ENCODE measurements at regions not wholly inside any gene's neighbourhood (a gene's known extent, or its start where the extent isn't known, plus 50 kb on each side); places are given as distances from the start of the nearest gene placed in this dataset.

DNA sequence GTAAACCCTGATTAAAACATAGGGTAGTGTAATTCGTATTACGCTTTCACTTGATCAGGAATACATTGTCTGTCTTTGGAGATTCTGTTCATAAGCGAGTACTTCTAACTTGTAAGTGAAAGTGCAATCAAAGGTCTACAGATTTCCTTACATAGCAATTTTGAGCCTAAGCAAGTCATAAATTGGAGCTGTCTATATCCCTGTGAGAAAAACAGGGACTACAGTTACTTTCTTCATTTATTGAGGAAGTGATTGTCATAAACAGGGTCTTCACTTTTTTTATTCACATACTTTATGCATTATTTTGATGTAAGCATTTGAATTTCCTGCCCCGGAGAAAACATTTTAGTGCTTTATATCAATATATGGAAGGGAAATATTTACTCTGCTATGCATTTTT, 670.4 kb downstream of the CBLN2 start:
- no peak for DNase-seq (ENCODE audit: low read depth)

DNA sequence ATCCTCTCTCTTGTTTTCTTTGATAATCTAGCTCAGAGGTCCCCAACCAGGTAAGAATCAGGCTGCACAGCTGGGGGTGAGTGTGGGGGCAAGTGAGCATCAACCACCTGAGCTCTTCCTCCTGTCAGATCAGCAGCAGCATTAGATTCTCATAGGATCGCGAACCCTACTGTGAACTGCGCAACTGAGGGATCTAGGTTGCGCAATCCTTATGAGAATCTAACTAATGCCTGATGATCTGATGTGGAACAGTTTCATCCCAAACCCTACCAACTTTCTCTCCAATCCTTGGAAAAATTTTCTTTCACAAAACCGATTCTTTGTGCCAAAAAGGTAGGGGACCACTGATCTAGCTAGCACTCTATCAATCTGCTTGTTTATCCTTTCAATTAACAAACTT, 678.3 kb downstream of the CBLN2 start:
- H3K4me3 ChIP-seq (ENCODE audit: low read depth, low read length), result no peak overlapping the region
- TF ChIP-seq, protein P1, sequence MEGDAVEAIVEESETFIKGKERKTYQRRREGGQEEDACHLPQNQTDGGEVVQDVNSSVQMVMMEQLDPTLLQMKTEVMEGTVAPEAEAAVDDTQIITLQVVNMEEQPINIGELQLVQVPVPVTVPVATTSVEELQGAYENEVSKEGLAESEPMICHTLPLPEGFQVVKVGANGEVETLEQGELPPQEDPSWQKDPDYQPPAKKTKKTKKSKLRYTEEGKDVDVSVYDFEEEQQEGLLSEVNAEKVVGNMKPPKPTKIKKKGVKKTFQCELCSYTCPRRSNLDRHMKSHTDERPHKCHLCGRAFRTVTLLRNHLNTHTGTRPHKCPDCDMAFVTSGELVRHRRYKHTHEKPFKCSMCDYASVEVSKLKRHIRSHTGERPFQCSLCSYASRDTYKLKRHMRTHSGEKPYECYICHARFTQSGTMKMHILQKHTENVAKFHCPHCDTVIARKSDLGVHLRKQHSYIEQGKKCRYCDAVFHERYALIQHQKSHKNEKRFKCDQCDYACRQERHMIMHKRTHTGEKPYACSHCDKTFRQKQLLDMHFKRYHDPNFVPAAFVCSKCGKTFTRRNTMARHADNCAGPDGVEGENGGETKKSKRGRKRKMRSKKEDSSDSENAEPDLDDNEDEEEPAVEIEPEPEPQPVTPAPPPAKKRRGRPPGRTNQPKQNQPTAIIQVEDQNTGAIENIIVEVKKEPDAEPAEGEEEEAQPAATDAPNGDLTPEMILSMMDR (IDR thresholded peaks at IDR 0.05; ENCODE audit: insufficient read depth, low read depth, low read length, missing control alignments), result no peak
- no peak for DNase-seq (ENCODE audit: low read depth)

More for the DNA sequence above, 670.4 kb downstream of the CBLN2 start:
- H3K4me3 ChIP-seq (ENCODE audit: low read depth, low read length), result no peak overlapping the region
- TF ChIP-seq, protein P1 (IDR thresholded peaks at IDR 0.05; ENCODE audit: insufficient read depth, low read depth, low read length, missing control alignments), result no peak

DNA sequence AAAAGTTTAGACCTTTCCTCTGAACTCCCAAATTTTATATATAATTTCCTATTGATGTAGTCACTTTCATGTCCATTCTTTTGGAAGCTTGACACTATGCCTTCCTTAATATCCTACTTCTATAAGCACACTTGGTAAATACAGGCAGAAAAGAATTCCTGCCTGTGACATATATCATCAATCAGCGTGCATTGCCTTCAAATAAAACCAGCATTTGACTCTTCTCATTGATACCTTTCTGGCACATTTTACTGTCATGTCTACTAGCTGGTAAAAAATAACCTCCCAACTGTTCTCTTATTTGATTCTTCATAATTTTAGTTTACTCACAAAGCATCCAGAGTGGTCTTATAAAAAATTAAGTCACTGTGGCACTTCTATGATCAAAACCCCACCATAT, 693.5 kb downstream of the CBLN2 start:
- no peak overlapping the region for H3K4me3 ChIP-seq (ENCODE audit: low read depth, low read length)
- no peak for DNase-seq (ENCODE audit: low read depth)
- TF ChIP-seq, protein P1 (IDR thresholded peaks at IDR 0.05; ENCODE audit: insufficient read depth, low read depth, low read length, missing control alignments), result no peak

DNA sequence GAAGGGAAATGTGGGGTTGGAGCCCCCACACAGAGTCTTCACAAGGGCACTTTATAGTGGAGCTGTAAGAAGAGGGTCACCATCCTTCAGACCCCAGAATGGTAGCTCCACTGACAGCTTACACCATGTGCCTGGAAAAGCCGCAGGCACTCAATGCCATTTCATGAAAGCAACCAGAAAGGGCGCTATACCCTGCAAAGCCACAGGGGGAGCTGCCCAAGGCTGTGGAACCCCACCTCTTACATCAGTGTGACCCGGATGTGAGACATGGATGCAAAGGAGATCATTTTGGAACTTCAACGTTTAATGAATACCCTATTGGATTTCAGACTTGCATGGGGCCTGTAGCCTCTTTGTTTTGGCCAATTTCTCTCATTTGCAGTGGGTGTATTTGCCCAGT, 694.7 kb downstream of the CBLN2 start:
- H3K4me3 ChIP-seq (ENCODE audit: low read depth, low read length), result no peak overlapping the region
- DNase-seq (ENCODE audit: low read depth), result no peak
- TF ChIP-seq, protein P1 (IDR thresholded peaks at IDR 0.05; ENCODE audit: insufficient read depth, low read depth, low read length, missing control alignments), result no peak

DNA sequence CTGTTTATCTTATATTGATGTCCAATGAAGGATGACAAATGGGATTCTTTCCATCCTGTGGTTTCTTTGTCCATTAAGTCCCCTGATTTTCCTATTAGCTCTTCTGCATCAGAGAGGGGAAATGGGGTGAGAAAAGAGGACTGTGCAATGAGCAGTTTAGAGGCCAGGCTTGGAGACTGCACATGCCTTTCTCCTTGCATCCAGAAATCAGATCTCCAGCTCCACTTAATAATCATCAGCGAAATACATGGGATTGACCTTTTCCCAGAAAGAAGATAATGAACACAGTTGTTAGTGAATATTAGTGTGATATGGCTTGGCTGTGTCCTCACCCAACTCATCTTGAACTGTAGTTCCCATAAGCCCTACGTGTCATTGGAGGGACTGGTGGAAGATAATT, 697.4 kb downstream of the CBLN2 start:
- no peak for DNase-seq (ENCODE audit: low read depth)
- TF ChIP-seq, protein P1 (IDR thresholded peaks at IDR 0.05; ENCODE audit: insufficient read depth, low read depth, low read length, missing control alignments), result no peak
- H3K4me3 ChIP-seq (ENCODE audit: low read depth, low read length), result no peak overlapping the region

DNA sequence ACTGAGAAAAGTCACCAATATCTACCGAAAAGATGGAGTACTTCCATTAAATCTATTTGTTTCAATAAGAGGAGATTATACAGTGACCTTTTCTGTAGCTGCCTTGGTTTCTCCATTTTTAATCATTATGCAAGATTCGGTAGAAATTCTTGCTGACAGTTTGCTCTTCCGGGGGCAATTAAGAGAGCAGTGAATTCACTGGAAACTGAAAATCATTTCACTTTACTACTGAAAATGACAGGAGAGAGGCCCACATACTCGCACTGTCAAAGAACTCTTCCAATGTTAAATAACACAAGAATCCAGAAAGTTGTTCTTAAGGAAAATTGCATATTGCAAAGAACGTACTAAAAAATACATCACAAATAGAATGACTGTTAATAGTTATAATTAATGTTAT, 699.3 kb downstream of the CBLN2 start:
- DNase-seq (ENCODE audit: low read depth), result no peak
- no peak overlapping the region for H3K4me3 ChIP-seq (ENCODE audit: low read depth, low read length)
- TF ChIP-seq, protein P1 (IDR thresholded peaks at IDR 0.05; ENCODE audit: insufficient read depth, low read depth, low read length, missing control alignments), result no peak

DNA sequence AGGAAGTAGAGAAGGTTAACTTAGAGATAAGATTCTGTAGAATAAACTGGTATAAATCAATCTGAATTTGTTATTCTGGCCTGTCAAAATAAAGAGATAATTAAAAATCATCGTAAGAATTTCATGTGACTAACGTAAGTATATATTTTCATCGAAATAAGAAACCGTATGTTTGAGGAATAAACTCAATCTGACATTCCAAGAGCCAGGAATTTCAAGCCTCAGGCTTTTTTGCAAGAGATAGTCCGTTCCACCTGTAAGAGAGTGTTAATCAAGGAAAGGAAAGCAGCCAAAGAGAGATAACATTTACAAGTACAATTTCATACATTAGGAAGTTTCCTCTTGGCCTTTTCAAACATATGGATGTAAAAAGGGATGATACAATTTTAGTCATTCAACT, 701.5 kb downstream of the CBLN2 start:
- H3K4me3 ChIP-seq (ENCODE audit: low read depth, low read length), result no peak overlapping the region
- no peak for DNase-seq (ENCODE audit: low read depth)
- TF ChIP-seq, protein P1 (IDR thresholded peaks at IDR 0.05; ENCODE audit: insufficient read depth, low read depth, low read length, missing control alignments), result no peak

Data from GM12865 (cell line).